ENCODE measurements at regions not wholly inside any gene's neighbourhood (a gene's known extent, or its start where the extent isn't known, plus 50 kb on each side); places are given as distances from the start of the nearest gene placed in this dataset.
A peak's percentile ranks its signal among the peaks of the same experiment; 100 is the strongest.

GRCh38 chr9:119667916-119668315 lies 298.7 kb upstream of the BRINP1 start:
- Histone ChIP-seq H4K5ac (ENCODE audit: insufficient read length, low read depth, low read length) (no peak overlapping the region), H2AK5ac (ENCODE audit: insufficient read length, low read length) (no peak overlapping the region), H3K9ac (ENCODE audit: extremely low read depth, insufficient read length, low read length) (no peak overlapping the region), H4K8ac (replicated peaks; ENCODE audit: insufficient read length, low read depth, low read length) (no peak overlapping the region), H3K4ac (ENCODE audit: low read depth, low read length) (no peak overlapping the region), H3K23me2 (ENCODE audit: insufficient read length, low read depth, low read length, poor library complexity, severe bottlenecking) (no peaks in the 10 kb centered on the region), H3K9me3 (ENCODE audit: control insufficient read depth, low read depth, low read length) (no peaks in the 10 kb centered on the region), H4K91ac (ENCODE audit: insufficient read length, low read depth, low read length) (no peak overlapping the region), H2BK12ac (ENCODE audit: insufficient read length, low read depth, low read length) (no peak overlapping the region), H3K23ac (ENCODE audit: insufficient read length, low read depth, low read length) (no peak overlapping the region), H3K27ac (ENCODE audit: insufficient read length, low read depth, low read length) (no peak overlapping the region), H2BK120ac (ENCODE audit: low read depth, low read length, poor library complexity, severe bottlenecking) (no peak overlapping the region), H2BK5ac (ENCODE audit: insufficient read length, low read length) (no peak overlapping the region), H4K20me1 (ENCODE audit: control insufficient read depth, insufficient read depth, insufficient read length) (no peaks in the 10 kb centered on the region), H2BK20ac (ENCODE audit: low read depth, low read length, poor library complexity, severe bottlenecking) (no peak overlapping the region), H3K4me2 (ENCODE audit: insufficient read depth, insufficient read length, low read length) (no peak overlapping the region), H2BK15ac (ENCODE audit: low read depth, low read length) (no peak overlapping the region), H3K18ac (ENCODE audit: insufficient read length, low read depth, low read length) (no peak overlapping the region), H3K79me2 (ENCODE audit: insufficient read depth, low read length) (no peaks in the 10 kb centered on the region), H3T11ph (ENCODE audit: low read length) (no peak overlapping the region), H2AFZ (ENCODE audit: low read length) (no peak overlapping the region), H3K4me1 (ENCODE audit: insufficient read depth, low read length) (peaks cover 6% of the 10 kb centered on the region; the same call in 1 of the 2 replicates), H3K56ac (ENCODE audit: insufficient read length, low read depth, low read length) (no peak overlapping the region), H3K27me3 (ENCODE audit: insufficient read depth, low read length) (no peaks in the 10 kb centered on the region), H3K14ac (ENCODE audit: insufficient read depth, low read length) (no peak overlapping the region), H3K79me1 (ENCODE audit: insufficient read depth, low read depth, low read length, poor library complexity, severe bottlenecking) (no peaks in the 10 kb centered on the region)
- H3K4me3 Mint-ChIP-seq: 0 out of 5 replicates have a peak overlapping the region, but pooled peaks of 1 of the 2 experiments have one; percentile 35
- H3K9me3 Mint-ChIP-seq: no peaks in the 10 kb centered on the region
- no peaks in the 10 kb centered on the region for H3K27me3 Mint-ChIP-seq (ENCODE audit: low read depth)
- no CpG with 5 or more reads among the region's 2 CpGs for WGBS (ENCODE audit: extremely low coverage, insufficient read length, low lambda C conversion rate)
- peaks cover 17% of the 10 kb centered on the region in 2 experiments for H3K4me1 Mint-ChIP-seq
- no peaks in the 10 kb centered on the region; a peak in 1 of 7 replicates for H3K36me3 Mint-ChIP-seq (ENCODE audit: insufficient read depth in 1 of 3, low read depth in 3 of 3)
- TF ChIP-seq CTCF (conservative IDR thresholded peaks at IDR 0.05): no peak
- H3K27ac Mint-ChIP-seq: peak overlapping the region in 2 of 3 experiments; percentile 43 to 56; a peak in 1 of 7 replicates
- DNase-seq: no peak

Measured in H9 (cell line).